ENCODE measurements at regions not wholly inside any gene's neighbourhood (a gene's known extent, or its start where the extent isn't known, plus 50 kb on each side); places are given as distances from the start of the nearest gene placed in this dataset.

DNA sequence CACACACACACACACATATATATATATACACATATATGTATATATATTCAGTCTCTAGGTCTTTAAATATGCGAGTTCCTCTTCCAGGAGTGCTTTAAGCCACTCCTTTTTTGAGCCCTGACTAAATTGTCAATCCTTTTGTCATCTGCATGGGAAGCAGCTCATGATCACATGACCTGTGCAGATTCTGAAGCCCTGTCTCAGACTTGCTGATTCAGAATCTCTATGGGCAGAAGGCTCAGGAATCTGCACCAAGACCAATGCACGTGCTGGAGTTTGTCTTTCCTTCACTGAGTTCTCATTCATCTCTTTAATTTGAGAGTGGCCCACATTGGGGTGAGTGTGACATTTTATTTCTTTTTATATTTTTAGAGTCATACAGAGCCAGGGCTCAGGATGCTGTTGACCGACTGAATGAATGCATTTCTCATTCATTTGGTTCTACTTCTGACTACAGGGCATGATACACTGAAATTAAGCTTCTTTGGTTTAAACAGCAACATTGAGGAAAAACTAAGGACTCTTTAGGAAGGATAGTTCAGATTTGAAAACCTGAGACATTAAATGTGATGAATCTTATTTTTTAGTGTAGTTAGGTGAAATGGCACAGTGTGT is 307.5 kb downstream of the EDEM1 start (continued):
- TF ChIP-seq, protein P1, sequence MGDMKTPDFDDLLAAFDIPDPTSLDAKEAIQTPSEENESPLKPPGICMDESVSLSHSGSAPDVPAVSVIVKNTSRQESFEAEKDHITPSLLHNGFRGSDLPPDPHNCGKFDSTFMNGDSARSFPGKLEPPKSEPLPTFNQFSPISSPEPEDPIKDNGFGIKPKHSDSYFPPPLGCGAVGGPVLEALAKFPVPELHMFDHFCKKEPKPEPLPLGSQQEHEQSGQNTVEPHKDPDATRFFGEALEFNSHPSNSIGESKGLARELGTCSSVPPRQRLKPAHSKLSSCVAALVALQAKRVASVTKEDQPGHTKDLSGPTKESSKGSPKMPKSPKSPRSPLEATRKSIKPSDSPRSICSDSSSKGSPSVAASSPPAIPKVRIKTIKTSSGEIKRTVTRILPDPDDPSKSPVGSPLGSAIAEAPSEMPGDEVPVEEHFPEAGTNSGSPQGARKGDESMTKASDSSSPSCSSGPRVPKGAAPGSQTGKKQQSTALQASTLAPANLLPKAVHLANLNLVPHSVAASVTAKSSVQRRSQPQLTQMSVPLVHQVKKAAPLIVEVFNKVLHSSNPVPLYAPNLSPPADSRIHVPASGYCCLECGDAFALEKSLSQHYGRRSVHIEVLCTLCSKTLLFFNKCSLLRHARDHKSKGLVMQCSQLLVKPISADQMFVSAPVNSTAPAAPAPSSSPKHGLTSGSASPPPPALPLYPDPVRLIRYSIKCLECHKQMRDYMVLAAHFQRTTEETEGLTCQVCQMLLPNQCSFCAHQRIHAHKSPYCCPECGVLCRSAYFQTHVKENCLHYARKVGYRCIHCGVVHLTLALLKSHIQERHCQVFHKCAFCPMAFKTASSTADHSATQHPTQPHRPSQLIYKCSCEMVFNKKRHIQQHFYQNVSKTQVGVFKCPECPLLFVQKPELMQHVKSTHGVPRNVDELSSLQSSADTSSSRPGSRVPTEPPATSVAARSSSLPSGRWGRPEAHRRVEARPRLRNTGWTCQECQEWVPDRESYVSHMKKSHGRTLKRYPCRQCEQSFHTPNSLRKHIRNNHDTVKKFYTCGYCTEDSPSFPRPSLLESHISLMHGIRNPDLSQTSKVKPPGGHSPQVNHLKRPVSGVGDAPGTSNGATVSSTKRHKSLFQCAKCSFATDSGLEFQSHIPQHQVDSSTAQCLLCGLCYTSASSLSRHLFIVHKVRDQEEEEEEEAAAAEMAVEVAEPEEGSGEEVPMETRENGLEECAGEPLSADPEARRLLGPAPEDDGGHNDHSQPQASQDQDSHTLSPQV (IDR thresholded peaks at IDR 0.05), result no peak
- TF ChIP-seq SOX6 (IDR thresholded peaks at IDR 0.05), result peak; percentile 82
- peak; percentile 70 for TF ChIP-seq NFE2 (IDR thresholded peaks at IDR 0.05; ENCODE audit: low read depth)
- TF ChIP-seq CTBP1 (IDR thresholded peaks at IDR 0.05; ENCODE audit: borderline replicate concordance), result 0 out of 2 replicates have a peak, but pooled peaks have one; percentile 10
- TF ChIP-seq, protein P2, sequence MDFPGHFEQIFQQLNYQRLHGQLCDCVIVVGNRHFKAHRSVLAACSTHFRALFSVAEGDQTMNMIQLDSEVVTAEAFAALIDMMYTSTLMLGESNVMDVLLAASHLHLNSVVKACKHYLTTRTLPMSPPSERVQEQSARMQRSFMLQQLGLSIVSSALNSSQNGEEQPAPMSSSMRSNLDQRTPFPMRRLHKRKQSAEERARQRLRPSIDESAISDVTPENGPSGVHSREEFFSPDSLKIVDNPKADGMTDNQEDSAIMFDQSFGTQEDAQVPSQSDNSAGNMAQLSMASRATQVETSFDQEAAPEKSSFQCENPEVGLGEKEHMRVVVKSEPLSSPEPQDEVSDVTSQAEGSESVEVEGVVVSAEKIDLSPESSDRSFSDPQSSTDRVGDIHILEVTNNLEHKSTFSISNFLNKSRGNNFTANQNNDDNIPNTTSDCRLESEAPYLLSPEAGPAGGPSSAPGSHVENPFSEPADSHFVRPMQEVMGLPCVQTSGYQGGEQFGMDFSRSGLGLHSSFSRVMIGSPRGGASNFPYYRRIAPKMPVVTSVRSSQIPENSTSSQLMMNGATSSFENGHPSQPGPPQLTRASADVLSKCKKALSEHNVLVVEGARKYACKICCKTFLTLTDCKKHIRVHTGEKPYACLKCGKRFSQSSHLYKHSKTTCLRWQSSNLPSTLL (IDR thresholded peaks at IDR 0.05), result no peak
- TF ChIP-seq, protein P3, sequence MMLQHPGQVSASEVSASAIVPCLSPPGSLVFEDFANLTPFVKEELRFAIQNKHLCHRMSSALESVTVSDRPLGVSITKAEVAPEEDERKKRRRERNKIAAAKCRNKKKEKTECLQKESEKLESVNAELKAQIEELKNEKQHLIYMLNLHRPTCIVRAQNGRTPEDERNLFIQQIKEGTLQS (IDR thresholded peaks at IDR 0.05), result peak; percentile 23; the same call in 1 of the 2 replicates
- TF ChIP-seq, protein P3 (CRISPR knock-in tag; conservative IDR thresholded peaks at IDR 0.05), result no peak
- TF ChIP-seq MEIS2 (IDR thresholded peaks at IDR 0.05; ENCODE audit: partially characterized antibody), result peak; percentile 23
- 0 out of 4 replicates have a peak, but pooled peaks of 1 of the 2 experiments have one; percentile 28 for TF ChIP-seq ETV6 (IDR thresholded peaks at IDR 0.05; ENCODE audit: borderline replicate concordance in 1 of 2, low read depth in 2 of 2, low read length in 1 of 2)
- no peak for TF ChIP-seq ETV6 (CRISPR knock-in tag; IDR thresholded peaks at IDR 0.05; ENCODE audit: borderline replicate concordance)
- TF ChIP-seq ATF7 (IDR thresholded peaks at IDR 0.05), result 0 out of 2 replicates have a peak, but pooled peaks have one; percentile 19
- TF ChIP-seq, protein P4, sequence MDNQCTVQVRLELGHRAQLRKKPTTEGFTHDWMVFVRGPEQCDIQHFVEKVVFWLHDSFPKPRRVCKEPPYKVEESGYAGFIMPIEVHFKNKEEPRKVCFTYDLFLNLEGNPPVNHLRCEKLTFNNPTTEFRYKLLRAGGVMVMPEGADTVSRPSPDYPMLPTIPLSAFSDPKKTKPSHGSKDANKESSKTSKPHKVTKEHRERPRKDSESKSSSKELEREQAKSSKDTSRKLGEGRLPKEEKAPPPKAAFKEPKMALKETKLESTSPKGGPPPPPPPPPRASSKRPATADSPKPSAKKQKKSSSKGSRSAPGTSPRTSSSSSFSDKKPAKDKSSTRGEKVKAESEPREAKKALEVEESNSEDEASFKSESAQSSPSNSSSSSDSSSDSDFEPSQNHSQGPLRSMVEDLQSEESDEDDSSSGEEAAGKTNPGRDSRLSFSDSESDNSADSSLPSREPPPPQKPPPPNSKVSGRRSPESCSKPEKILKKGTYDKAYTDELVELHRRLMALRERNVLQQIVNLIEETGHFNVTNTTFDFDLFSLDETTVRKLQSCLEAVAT (IDR thresholded peaks at IDR 0.05), result no peak
- TF ChIP-seq IFI16 (CRISPR knock-in tag; IDR thresholded peaks at IDR 0.05), result no peak
- TF ChIP-seq, protein P5, sequence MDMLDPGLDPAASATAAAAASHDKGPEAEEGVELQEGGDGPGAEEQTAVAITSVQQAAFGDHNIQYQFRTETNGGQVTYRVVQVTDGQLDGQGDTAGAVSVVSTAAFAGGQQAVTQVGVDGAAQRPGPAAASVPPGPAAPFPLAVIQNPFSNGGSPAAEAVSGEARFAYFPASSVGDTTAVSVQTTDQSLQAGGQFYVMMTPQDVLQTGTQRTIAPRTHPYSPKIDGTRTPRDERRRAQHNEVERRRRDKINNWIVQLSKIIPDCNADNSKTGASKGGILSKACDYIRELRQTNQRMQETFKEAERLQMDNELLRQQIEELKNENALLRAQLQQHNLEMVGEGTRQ (CRISPR knock-in tag; IDR thresholded peaks at IDR 0.05), result peak; percentile 86
- TF ChIP-seq SMAD3 (CRISPR knock-in tag; conservative IDR thresholded peaks at IDR 0.05), result 0 out of 2 replicates have a peak, but pooled peaks have one; percentile 27
